ENCODE measurements at regions not wholly inside any gene's neighbourhood (a gene's known extent, or its start where the extent isn't known, plus 50 kb on each side); places are given as distances from the start of the nearest gene placed in this dataset.

- H3K4me3 ChIP-seq (ENCODE audit: control insufficient read depth, low read depth, low read length) = no peak overlapping the region
- no peak for DNase-seq (ENCODE audit: low read depth)
- TF ChIP-seq CTCF (IDR thresholded peaks at IDR 0.05; ENCODE audit: control insufficient read depth, insufficient read depth, low read depth, low read length, missing control alignments) = no peak
Measured at GRCh38 chr2:36060133-36060532, 295.4 kb upstream of the CRIM1 start.

DNA sequence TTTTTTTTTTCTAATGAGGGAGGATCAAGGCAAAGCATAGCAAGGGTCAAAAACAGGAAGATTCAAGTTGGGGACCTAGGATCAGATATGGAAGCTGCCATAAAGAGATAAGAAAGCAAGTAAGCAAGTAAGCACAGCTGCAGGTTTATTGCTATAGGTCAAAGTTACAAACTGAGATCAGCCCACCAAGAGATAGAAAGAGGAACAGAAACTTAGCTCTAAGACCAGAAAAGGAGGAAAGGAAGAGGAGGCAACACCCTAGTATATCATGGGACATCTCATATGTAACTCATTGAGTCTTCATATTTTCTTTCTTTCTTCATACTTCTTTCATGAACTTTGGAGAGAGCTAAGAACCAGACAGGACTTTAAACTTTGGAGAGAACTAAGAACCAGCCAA lies 295.9 kb upstream of the CRIM1 start:
- no peak for DNase-seq (ENCODE audit: low read depth)
- H3K4me3 ChIP-seq (ENCODE audit: control insufficient read depth, low read depth, low read length) = no peak overlapping the region
- TF ChIP-seq CTCF (IDR thresholded peaks at IDR 0.05; ENCODE audit: control insufficient read depth, insufficient read depth, low read depth, low read length, missing control alignments) = no peak

GRCh38 chr2:36058953-36059352 lies 296.6 kb upstream of the CRIM1 start:
- TF ChIP-seq CTCF (IDR thresholded peaks at IDR 0.05; ENCODE audit: control insufficient read depth, insufficient read depth, low read depth, low read length, missing control alignments) = no peak

GRCh38 chr2:36058076-36058475 lies 297.5 kb upstream of the CRIM1 start:
- no peak overlapping the region for H3K4me3 ChIP-seq (ENCODE audit: control insufficient read depth, low read depth, low read length)
- no peak for DNase-seq (ENCODE audit: low read depth)
- TF ChIP-seq CTCF (IDR thresholded peaks at IDR 0.05; ENCODE audit: control insufficient read depth, insufficient read depth, low read depth, low read length, missing control alignments) = no peak

More at GRCh38 chr2:36058953-36059352, 296.6 kb upstream of the CRIM1 start:
- DNase-seq (ENCODE audit: low read depth) = no peak
- no peak overlapping the region for H3K4me3 ChIP-seq (ENCODE audit: control insufficient read depth, low read depth, low read length)

DNA sequence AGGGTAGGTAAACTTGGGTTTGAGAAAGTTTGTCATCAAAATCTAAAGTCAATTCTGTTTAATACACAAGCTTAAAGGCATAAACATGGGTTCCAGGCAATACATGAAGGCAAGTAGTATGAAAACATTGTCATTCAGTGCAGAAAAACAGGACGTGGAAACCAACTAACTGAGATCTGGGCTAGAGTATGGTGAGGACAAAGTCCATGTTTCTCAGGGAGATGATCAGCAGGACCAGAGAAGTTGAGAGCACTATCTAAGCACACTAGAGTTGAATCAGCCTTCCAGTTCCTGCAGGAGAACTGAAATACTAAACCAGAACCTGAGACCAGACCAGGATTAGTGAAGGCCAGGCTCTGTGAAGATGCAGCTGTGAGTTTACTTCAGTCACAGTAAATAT lies 302.8 kb upstream of the CRIM1 start:
- TF ChIP-seq CTCF (IDR thresholded peaks at IDR 0.05; ENCODE audit: control insufficient read depth, insufficient read depth, low read depth, low read length, missing control alignments) = no peak
- no peak overlapping the region for H3K4me3 ChIP-seq (ENCODE audit: control insufficient read depth, low read depth, low read length)
- DNase-seq (ENCODE audit: low read depth) = no peak

GRCh38 chr2:36044411-36044810 lies 311.2 kb upstream of the CRIM1 start:
- DNase-seq (ENCODE audit: low read depth) = no peak
- H3K4me3 ChIP-seq (ENCODE audit: control insufficient read depth, low read depth, low read length) = no peak overlapping the region
- no peak for TF ChIP-seq CTCF (IDR thresholded peaks at IDR 0.05; ENCODE audit: control insufficient read depth, insufficient read depth, low read depth, low read length, missing control alignments)

- no peak overlapping the region for H3K4me3 ChIP-seq (ENCODE audit: control insufficient read depth, low read depth, low read length)
- TF ChIP-seq CTCF (IDR thresholded peaks at IDR 0.05; ENCODE audit: control insufficient read depth, insufficient read depth, low read depth, low read length, missing control alignments) = no peak
- no peak for DNase-seq (ENCODE audit: low read depth)
Measured at GRCh38 chr2:36035137-36035536, 320.4 kb upstream of the CRIM1 start.
